ENCODE measurements at regions not wholly inside any gene's neighbourhood (a gene's known extent, or its start where the extent isn't known, plus 50 kb on each side); places are given as distances from the start of the nearest gene placed in this dataset.
"Not testable (repeated sequence)": the region's sequence is repeated elsewhere in the genome, so short reads cannot be mapped to it uniquely, and the experiment has no call there.

- DNase-seq (ENCODE audit: low read depth), result peak; percentile 13
These were observed 348.9 kb upstream of the C16orf82 start for GRCh38 chr16:26717826-26718225.

- DNase-seq (ENCODE audit: low read depth), result no peak
These were observed 345.4 kb upstream of the C16orf82 start for GRCh38 chr16:26721290-26721689.

- DNase-seq (ENCODE audit: low read depth), result not testable (repeated sequence)
These were observed 344.8 kb upstream of the C16orf82 start for GRCh38 chr16:26721957-26722356.

- no peak for DNase-seq (ENCODE audit: low read depth)
These were observed 342.5 kb upstream of the C16orf82 start for GRCh38 chr16:26724189-26724588.

- DNase-seq (ENCODE audit: low read depth), result no peak
These were observed 338.9 kb upstream of the C16orf82 start for GRCh38 chr16:26727848-26728247.

- DNase-seq (ENCODE audit: low read depth), result no peak
These were observed 336.7 kb upstream of the C16orf82 start for GRCh38 chr16:26729951-26730541.

GRCh38 chr16:26731729-26732128, 335.0 kb upstream of the C16orf82 start:
- DNase-seq (ENCODE audit: low read depth), result no peak

GRCh38 chr16:26733710-26734109, 333.0 kb upstream of the C16orf82 start:
- DNase-seq (ENCODE audit: low read depth), result no peak

- DNase-seq (ENCODE audit: low read depth), result no peak
These were observed 331.2 kb upstream of the C16orf82 start for GRCh38 chr16:26735521-26735920.

- no peak for DNase-seq (ENCODE audit: low read depth)
These were observed 330.6 kb upstream of the C16orf82 start for GRCh38 chr16:26736084-26736483.

GRCh38 chr16:26740771-26741170, 326.0 kb upstream of the C16orf82 start:
- DNase-seq (ENCODE audit: low read depth), result no peak

- no peak for DNase-seq (ENCODE audit: low read depth)
These were observed 324.7 kb upstream of the C16orf82 start for GRCh38 chr16:26742040-26742439.

GRCh38 chr16:26744430-26744829, 322.3 kb upstream of the C16orf82 start:
- no peak for DNase-seq (ENCODE audit: low read depth)

GRCh38 chr16:26747760-26748159, 319.0 kb upstream of the C16orf82 start:
- no peak for DNase-seq (ENCODE audit: low read depth)

GRCh38 chr16:26749072-26749471, 317.7 kb upstream of the C16orf82 start:
- DNase-seq (ENCODE audit: low read depth), result no peak

GRCh38 chr16:26752166-26752565, 314.6 kb upstream of the C16orf82 start:
- no peak for DNase-seq (ENCODE audit: low read depth)

- no peak for DNase-seq (ENCODE audit: low read depth)
These were observed 310.1 kb upstream of the C16orf82 start for GRCh38 chr16:26756633-26757032.

GRCh38 chr16:26762594-26762993, 304.1 kb upstream of the C16orf82 start:
- DNase-seq (ENCODE audit: low read depth), result no peak

- no peak for DNase-seq (ENCODE audit: low read depth)
These were observed 301.6 kb upstream of the C16orf82 start for GRCh38 chr16:26765087-26765486.

GRCh38 chr16:26768385-26769010, 298.2 kb upstream of the C16orf82 start:
- no peak for DNase-seq (ENCODE audit: low read depth)

GRCh38 chr16:26770547-26770946, 296.2 kb upstream of the C16orf82 start:
- no peak for DNase-seq (ENCODE audit: low read depth)

- no peak for DNase-seq (ENCODE audit: low read depth)
These were observed 294.2 kb upstream of the C16orf82 start for GRCh38 chr16:26772503-26772902.

GRCh38 chr16:26777821-26778220, 288.9 kb upstream of the C16orf82 start:
- no peak for DNase-seq (ENCODE audit: low read depth)

GRCh38 chr16:26787924-26788323, 278.8 kb upstream of the C16orf82 start:
- DNase-seq (ENCODE audit: low read depth), result no peak

All from fibroblast of the conjunctiva (primary cell).